GM18870 (cell line): ENCODE measurements at regions not wholly inside any gene's neighbourhood (a gene's known extent, or its start where the extent isn't known, plus 50 kb on each side); places are given as distances from the start of the nearest gene placed in this dataset.
"Not testable (repeated sequence)": the region's sequence is repeated elsewhere in the genome, so short reads cannot be mapped to it uniquely, and the experiment has no call there.

ENCODE experiments used
- ATAC-seq: cut with Tn5 transposase; IDR thresholded peaks from one replicate; pipeline ENCODE4 v1.9.1; 2021; ENCODE audit warnings: moderate library complexity; ENCODE audit not compliant: unreplicated experiment

DNA sequence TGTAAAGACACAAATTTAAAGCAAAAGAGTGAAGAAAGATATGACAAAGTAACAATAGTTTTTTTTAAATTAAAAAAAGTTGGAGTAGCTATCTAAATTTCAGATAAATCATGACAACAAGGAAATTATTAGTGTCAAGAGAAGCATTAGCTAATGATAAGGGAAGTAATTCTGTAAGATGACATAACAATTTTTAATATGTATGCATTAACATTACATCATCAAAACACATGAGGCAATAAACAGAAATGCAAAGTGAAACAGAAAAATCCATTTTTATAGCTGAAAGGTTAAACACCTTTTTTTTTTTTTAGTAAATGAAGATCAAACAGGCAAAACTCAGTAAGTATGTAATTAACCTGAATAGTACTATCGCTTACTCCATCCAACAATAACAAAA, 804.9 kb upstream of the PRR20A start:
- ATAC-seq, result no peak

DNA sequence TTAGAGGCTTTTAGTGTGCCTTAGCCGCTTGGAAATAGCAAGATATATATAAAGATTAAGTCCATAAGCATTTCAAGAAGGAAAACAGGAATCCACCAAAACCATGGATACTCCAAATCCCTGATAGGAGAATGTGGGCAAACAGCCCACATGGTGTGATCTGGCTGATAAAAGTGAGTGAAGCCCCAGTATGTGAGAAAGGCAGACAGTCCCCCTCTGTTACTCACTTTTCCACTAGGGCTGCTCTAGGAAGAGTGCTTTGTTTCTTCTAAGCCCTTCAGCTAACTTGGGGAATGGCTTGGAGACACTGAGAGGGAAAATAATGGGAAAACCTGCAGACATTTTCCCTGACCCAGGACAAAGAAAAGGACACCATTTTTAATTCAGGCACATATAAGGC, 802.3 kb upstream of the PRR20A start:
- ATAC-seq, result no peak

DNA sequence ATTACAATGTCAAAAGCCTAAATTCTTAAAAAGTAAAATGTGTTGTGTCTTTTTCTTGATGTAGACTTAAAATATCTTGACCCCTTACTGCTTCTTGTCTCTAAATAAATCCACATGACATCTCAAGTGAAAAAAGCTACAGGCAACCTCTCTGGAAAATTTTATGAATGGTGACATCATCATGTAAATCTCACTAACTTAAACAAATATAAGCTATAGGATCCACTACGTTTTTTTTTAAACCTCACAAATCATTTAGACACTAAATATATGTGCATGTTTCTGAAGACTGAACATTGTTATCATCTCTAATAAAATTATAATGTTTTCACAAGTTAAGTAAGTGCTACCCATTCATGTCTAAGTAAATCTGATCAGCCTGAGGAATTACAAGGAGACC, 793.7 kb upstream of the PRR20A start:
- ATAC-seq, result no peak

DNA sequence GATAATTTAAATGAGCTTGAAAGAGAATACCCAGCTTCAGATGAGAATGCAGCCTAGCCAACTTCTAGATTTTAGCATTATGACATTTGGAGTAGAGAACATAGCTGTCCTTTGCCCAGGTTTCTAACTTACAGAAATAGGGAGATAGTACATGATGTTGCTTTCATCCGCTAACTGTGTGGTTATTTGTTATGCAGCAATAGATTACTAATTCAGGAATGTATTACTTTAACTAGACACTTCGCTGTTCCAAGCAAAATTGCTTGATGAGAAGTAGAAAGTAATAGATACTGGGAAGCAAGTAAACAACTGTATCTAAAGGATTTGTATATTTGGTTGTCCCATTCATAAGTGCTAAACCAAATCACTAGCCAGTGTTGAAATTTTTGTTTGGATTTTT, 790.9 kb upstream of the PRR20A start:
- no peak for ATAC-seq

DNA sequence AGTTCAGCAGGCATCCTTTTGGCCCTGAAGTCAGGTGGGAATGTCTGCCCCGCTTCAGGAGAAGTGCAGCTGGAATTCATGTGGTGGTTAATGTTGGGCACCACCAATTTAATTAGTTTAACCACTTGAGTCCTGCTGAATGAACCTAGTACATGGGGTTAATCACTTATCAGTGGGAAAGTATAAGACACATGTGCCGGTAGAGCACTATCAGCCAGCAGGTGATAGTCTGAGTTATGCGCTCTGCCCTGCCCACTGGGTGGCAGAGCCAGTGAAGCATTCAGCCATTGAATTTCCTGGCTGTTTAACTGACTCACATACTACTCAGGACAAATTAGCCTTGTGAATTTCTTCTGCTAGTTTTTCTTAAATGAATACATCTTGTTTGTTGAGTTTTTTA, 789.7 kb upstream of the PRR20A start:
- ATAC-seq, result no peak

DNA sequence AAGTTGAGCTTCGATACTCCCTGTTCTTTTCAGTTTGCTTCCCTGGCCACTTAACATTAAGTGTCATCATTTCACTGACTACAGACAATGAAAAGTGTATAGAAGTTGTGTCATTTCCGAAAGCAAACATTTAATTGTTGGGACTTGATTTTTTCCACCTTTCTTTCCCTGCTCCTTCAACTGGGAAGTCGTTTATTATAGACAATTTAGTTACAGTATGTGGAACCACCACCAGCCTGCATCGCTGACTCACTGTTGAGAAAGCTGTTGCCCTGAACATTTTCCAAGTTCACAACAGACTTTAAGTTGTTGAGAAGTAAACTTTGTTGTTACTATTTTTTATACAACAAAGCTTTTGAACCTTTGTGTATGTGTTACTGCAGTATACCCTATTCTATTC, 788.4 kb upstream of the PRR20A start:
- ATAC-seq, result no peak

DNA sequence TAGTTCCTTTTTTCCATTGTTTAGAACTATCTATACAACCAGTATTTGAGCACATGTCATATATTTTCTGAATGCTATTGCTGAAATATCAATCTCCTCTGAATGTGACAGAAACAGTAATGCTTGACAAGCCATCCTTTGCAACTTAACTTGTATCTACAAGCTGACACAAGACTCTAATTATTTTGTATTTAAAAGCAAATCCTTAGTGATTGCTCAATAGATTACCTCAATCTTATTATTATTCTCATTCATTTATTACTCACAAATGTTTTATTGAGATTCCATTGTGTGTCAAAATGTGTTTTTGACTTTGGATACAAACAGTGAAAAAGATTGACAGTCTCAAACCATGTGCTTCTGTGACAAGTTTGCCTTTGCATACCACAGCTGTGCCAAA, 787.8 kb upstream of the PRR20A start:
- no peak for ATAC-seq

DNA sequence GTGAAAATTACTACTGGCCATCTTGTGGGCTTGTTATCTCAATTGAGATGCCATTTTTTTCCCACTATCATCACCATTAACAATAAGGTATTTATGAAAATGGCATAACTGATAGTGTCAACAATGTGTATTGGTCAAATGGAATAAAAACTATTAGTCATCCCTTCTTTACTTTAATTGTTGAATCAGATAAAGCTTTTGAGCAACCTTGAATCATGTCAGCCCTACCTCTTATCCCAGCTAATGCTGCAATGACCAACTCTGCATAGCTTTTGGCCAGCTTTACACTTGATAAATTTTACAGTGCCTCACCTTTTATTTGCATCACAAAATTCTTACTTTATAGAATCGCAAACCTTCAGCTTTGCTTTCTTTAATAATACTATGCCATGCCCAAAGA, 784.0 kb upstream of the PRR20A start:
- ATAC-seq, result no peak

DNA sequence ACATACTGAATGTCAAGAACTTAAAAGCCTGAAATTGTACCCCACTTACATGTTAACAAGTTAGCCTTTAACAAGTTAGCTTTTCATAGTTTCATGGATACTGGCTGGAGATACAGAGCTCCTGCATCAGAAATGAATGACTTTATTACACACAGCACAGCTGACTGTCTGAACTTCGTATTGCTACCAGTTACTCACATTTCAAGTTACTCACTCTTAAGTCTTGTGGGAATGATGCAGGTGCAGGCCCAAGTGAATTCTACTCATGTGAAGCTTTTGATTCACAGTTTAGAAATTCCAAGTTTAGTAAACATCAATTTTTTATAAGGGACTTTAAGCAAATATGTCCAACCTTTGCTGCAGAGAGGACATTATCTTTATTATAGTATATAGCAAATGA, 762.2 kb upstream of the PRR20A start:
- no peak for ATAC-seq

DNA sequence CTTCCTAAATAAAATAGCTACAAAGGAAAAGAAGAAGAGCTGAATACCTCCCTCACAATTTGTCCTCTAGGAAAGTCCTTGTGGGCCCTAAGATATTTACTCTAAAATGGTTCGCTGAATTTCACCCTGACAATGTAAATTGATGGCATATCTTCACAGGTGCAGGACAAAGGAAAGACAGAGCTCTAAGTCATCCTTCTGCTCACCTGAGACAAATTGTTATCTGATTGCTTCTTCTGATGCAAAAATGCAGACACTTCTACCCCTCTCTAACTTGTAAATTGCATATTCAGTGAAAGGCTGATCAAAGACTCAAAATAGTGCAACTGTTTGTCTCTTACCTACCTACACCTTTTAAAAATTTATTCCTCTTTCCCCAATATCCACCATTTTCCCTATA, 747.2 kb upstream of the PRR20A start:
- ATAC-seq, result no peak

DNA sequence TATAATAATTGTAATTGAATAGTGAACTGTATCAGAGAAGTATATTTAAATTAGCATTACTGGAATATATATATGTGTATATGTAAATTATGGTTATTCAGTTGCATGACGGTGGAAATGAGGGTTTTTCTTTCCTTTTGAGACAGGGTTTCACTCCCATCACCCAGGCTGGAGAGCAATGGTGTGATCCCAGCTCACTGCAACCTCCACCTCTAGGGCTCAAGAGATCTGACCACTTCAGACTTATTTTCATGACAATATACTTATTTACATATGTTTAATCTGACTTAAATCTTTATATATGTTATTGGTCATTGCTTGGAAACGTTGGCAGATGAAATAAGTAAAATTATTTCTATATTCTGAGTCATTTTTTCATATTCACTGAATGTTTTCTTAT, 744.4 kb upstream of the PRR20A start:
- no peak for ATAC-seq

DNA sequence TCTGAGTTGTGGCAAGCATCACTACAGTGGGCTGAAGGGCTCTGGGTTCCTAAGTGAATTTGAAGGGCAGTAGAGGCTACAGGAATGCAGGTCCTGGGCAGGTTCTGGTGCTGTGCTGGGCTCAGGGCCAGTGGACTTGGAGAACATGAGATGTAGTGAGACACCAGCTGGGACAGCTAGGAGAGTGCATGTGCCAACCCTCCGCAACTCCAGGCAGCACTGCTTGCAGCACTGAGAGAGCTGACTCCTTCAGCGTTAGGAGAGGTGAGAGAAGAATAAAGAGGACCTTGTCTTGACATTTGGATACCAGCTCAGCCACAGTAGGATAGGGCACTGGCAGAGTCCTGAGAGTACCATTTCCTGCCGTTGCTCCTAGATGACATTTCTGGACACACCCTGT, 739.9 kb upstream of the PRR20A start:
- ATAC-seq, result no peak

DNA sequence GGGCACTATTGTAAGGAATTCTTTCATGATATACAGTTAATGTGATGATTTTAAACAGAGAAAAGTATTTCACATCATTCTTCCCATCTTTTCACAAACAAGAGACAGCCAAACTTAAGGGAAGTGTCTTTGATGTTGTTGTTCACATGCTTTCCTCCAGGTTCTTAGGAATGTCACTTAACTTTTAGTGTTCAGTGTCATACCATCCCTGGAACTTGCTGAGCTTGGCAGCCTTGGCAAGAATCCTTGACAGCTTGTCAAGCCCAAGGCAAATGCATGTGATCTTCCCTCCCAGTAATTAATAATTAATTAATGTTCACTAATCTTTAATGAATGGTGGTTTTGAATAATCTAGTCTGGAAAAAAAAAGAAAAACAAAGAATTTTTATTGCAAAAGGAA, 727.9 kb upstream of the PRR20A start:
- no peak for ATAC-seq

DNA sequence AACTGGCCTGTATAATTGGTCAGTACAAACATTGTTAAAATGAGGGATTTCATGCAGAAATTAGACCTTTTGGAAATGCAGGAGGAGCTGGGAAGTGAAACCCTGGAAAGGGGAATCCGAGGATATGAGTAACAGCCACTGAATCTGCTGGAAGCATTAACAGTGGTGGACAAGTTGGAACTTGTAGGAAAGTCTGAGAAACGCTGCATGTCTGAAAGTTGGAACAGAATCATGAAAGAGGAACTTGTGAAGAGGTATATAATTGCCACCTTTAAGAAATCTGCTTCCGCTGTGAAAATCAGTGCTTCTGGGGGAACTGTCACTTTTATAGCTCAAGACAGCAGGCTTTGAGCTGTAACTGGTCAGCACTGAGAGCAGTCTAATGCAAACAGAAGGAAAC, 716.5 kb upstream of the PRR20A start:
- no peak for ATAC-seq

DNA sequence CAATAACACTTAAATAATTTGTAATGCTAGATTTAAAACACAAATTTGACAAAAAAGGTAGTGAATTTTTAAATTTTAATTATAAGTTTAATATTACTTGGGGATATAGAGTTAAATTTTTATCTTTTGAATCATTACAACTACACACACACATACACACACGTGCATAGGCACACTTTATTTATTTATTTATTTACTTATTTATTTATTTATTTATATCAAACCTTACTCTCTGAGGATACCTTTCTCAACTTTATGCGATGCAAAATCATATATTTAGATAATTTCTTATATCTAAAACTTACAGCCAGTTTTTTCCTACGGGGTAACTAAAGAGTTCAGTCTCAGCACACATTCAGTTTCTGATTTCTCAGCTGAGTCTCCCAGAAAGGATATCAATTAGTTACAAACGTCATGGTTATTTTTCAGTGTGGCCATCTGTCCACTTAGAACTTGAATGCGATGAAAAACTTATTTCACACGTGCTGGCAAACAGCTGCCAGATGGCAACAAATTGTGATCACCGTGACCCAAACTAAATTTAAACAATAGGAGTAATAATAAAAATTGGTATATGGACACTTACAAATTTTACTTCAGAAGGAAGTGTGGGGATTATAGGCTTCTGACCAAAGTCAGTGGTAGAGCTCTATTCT, 683.1 kb upstream of the PRR20A start:
- ATAC-seq, result no peak

DNA sequence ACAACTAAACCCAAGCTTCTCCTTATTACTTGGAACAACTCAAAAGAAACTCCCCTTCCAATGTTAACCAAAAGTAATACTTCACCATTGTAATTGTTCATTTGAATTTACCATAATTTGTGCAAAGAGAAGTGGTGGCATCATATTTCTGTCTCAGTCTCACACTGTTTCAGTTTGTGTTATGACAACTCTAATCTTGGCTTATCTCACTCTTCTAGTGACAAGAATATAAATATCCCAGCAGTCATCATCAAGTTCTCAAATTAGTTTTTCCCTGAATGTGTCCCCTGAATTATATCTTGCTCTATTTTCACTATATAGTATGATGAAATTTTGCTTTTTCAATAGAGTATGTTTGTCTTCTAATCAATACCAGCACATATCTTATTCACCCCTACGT, 681.4 kb upstream of the PRR20A start:
- no peak for ATAC-seq

DNA sequence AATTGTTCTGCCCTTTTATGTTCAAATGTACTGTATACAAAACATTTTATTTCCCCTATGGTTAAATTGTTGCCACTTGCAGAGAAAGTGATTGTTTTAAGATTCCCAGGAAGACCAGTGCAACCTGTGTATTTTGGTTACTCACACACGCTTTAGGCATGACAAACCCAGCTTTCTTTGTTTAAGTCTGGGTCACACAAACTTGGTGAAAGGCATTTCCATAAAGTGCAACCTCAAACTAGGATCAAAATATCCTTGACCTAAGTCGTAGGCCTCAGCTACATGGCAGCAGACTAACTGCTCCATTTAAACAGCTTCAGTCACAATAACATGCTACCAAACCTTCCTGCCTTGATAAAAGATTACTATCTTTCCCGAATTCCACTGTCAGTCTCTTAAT, 639.0 kb upstream of the PRR20A start:
- ATAC-seq, result no peak

DNA sequence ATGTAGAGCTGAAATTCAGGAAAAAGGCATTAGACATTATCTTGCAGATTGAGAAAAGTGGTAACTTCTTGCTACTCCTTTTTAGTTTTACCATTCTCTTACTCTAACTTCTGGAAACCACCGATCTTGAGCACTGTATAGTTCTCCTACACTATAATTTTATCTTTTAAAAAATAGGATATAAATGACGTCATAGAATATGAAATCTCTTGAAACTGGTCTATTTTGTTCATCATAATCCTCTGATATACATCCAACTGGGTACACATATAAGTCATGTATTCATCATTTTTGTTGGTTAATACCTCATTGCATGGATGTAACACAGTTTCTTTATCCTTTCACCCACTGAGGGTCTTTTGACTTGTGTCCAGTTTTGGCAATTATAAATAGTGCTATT, 629.9 kb upstream of the PRR20A start:
- ATAC-seq, result no peak

DNA sequence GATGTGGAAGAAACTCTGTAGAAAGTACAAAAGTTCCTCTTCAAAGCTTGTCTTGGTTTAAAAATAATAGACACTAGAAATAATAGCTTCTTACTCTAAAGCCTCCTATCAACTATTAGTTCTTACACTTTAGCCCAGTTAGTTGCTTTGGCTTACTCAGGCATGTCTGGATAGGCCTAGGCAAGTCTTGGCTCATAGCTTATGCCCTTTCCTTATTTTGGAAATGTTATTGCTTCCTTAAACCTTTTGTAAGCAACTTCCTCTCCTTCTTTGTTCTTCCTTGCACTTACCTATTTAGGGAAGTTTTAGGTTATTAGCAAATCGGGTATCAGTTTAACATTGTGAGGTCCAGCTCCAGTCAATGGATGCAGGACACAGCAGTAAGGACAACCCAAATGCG, 628.4 kb upstream of the PRR20A start:
- ATAC-seq, result not testable (repeated sequence)

DNA sequence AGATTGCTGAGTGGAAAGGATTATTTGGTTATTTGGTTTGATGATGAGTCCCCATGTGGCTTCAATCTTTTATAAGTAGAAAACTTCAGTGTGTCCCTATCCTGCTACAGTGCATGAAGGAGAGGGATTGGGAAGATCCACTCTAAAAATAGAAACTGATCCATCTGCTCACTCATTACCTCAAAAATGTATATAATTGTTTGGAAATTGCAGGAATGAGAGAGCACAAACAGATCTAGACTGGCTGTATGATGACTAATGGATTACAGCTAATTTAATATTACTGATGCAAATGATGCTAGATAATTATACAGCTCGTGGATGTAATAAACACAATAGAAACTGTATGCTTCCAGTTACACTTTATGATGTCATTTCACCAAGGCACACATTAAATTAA, 625.3 kb upstream of the PRR20A start:
- ATAC-seq, result no peak

DNA sequence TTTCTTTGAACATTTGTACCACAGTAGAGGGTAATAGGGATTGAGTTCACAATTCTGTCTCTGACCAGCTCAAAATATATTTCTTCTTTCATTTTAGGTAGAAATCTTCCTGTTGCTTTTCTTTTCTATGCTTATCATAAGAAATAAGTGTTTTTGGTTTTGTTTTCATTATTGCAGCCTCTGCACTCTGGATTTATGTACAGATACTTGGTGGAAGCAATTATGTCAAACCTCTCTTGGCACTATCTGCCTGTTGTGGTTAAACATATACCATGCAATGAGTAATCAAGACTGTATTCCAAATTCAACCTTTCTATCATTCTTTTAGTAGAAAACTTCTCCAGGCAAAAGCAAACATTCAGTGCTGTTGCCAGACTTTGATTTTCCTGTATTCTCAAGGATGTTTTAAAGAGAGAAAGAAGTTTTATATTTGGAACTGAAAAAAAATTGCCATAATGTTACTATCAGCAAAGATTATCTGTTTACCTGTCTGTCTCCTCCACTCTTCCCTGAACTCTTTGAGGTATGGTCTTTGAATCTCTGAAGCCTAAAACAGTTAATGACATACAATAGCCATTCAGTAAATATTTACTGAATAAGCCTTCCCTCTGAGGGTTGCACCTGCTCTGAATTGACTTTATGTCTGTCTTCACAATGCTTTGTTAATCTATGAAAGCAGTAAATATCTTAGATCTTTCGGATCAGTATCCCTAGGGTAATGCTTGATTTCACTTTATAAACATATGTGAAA, 612.5 kb upstream of the PRR20A start:
- ATAC-seq, result no peak

DNA sequence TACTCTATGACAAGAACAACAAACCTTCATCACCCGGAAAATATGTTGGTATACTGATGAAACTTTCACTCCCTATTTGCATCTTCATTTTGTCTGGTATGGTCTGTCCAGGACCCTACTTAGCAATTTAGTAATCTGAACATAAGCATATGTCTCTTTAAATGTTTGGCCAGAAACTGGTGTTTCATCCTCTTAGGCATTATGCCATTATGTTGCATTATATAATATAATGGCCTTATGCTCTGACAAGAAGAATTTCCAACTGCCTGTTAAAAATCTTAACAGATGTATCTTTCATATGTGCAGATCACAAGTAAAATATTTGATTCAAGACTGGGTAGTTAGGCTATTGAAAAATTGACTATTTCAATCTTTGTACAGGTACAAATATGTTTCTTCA, 610.6 kb upstream of the PRR20A start:
- ATAC-seq, result no peak

DNA sequence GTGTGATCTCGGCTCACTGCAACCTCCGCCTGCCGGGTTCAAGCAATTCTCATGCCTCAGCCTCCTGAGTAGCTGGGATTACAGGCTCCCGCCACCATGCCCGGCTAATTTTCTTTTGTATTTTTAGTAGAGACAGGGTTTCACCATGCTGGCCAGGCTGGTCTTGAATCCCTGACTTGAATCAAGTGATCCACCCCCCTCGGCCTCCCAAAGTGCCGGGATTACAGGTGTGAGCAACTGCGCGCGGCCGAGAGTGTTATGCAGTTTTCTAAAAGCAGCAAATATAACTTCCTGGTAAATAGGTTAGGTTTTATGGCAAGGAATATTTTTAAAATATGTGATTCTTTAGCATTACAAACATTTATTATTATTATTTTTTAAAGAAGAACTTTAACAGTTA, 592.8 kb upstream of the PRR20A start:
- not testable (repeated sequence) for ATAC-seq
